Ishikawa (cell line): ENCODE measurements at regions not wholly inside any gene's neighbourhood (a gene's known extent, or its start where the extent isn't known, plus 50 kb on each side); places are given as distances from the start of the nearest gene placed in this dataset.

Experiments used
- CEBPB ChIP-seq: IDR thresholded peaks from 2 replicates; pipeline ENCODE4 v1.6.1; 2012
- CREB1 ChIP-seq: IDR thresholded peaks from 2 replicates; pipeline ENCODE4 v1.6.1; 2012; ENCODE audit warnings: low read depth
- EGR1 ChIP-seq: IDR thresholded peaks from 2 replicates; pipeline ENCODE4 v1.6.1; 2012
- EP300 ChIP-seq: IDR thresholded peaks from 2 replicates; pipeline ENCODE4 v1.6.1; 2012; ENCODE audit warnings: borderline replicate concordance
- FOXM1 ChIP-seq: IDR thresholded peaks from 2 replicates; pipeline ENCODE4 v1.6.1; 2012; ENCODE audit warnings: low read depth, borderline replicate concordance
- MAX ChIP-seq: IDR thresholded peaks from 2 replicates; pipeline ENCODE4 v1.6.1; 2012
- NFIC ChIP-seq: IDR thresholded peaks from 2 replicates; pipeline ENCODE4 v1.6.1; 2012
- RAD21 ChIP-seq: IDR thresholded peaks from 2 replicates; pipeline ENCODE4 v1.6.1; 2012; ENCODE audit warnings: low read depth
- REST ChIP-seq: IDR thresholded peaks from 2 replicates; pipeline ENCODE4 v1.6.1; 2012; ENCODE audit warnings: low read depth, mild to moderate bottlenecking
- TAF1 ChIP-seq: IDR thresholded peaks from 2 replicates; pipeline ENCODE4 v1.6.1; 2012; ENCODE audit warnings: low read depth, mild to moderate bottlenecking
- TCF12 ChIP-seq: IDR thresholded peaks from 2 replicates; pipeline ENCODE4 v1.6.1; 2012; ENCODE audit warnings: low read depth
- TEAD4 ChIP-seq: IDR thresholded peaks from 2 replicates; pipeline ENCODE4 v1.6.1; 2012
- USF1 ChIP-seq: IDR thresholded peaks from 2 replicates; pipeline ENCODE4 v1.6.1; 2012
- YY1 ChIP-seq: IDR thresholded peaks from 2 replicates; pipeline ENCODE4 v1.6.1; 2012; ENCODE audit warnings: low read depth
- ZBTB7A ChIP-seq: IDR thresholded peaks from 2 replicates; pipeline ENCODE4 v1.6.1; 2012; ENCODE audit warnings: low read depth

GRCh38 chr5:117679046-117679445 is 1104.4 kb upstream of the SEMA6A start:
- no peak for TF ChIP-seq YY1
- no peak for TF ChIP-seq FOXM1
- no peak for TF ChIP-seq NFIC
- TF ChIP-seq ZBTB7A = no peak
- TF ChIP-seq RAD21 = no peak
- no peak for TF ChIP-seq USF1

- TF ChIP-seq CEBPB (no peak), YY1 (no peak), USF1 (no peak), NFIC (no peak), ZBTB7A (no peak), TAF1 (no peak), TEAD4 (no peak), EP300 (no peak), TCF12 (no peak), EGR1 (no peak), FOXM1 (no peak), RAD21 (no peak), MAX (no peak), CREB1 (no peak), REST (no peak)
Measured at GRCh38 chr5:117675646-117676045, 1101.0 kb upstream of the SEMA6A start.

- TF ChIP-seq NFIC = no peak
- no peak for TF ChIP-seq USF1
- TF ChIP-seq RAD21 = no peak
- no peak for TF ChIP-seq ZBTB7A
- TF ChIP-seq EGR1 = no peak
- TF ChIP-seq YY1 = no peak
- no peak for TF ChIP-seq EP300
- TF ChIP-seq TAF1 = no peak
- no peak for TF ChIP-seq MAX
- TF ChIP-seq TEAD4 = no peak
- no peak for TF ChIP-seq FOXM1
Measured at GRCh38 chr5:117671551-117671950, 1096.9 kb upstream of the SEMA6A start.

- TF ChIP-seq TAF1 (no peak), NFIC (no peak), FOXM1 (no peak)
Measured at GRCh38 chr5:117667105-117667504, 1092.5 kb upstream of the SEMA6A start.

- TF ChIP-seq CREB1 (no peak), TAF1 (no peak), ZBTB7A (no peak), CEBPB (no peak), TCF12 (no peak), EP300 (no peak), YY1 (no peak), FOXM1 (no peak), EGR1 (no peak), USF1 (no peak), TEAD4 (no peak), MAX (no peak), REST (no peak)
Measured at GRCh38 chr5:117665121-117665520, 1090.5 kb upstream of the SEMA6A start.

- TF ChIP-seq EGR1 (no peak), TCF12 (no peak), REST (no peak), YY1 (no peak), TAF1 (no peak), NFIC (no peak), USF1 (no peak), ZBTB7A (no peak), RAD21 (no peak)
Measured at GRCh38 chr5:117662361-117662760, 1087.7 kb upstream of the SEMA6A start.
